ENCODE measurements at regions not wholly inside any gene's neighbourhood (a gene's known extent, or its start where the extent isn't known, plus 50 kb on each side); places are given as distances from the start of the nearest gene placed in this dataset.
"Not testable (repeated sequence)": the region's sequence is repeated elsewhere in the genome, so short reads cannot be mapped to it uniquely, and the experiment has no call there.

- intact Hi-C loops (cut with DNase I): no loop called here
- H3K4me1 ChIP-seq: peaks cover 31% of the 10 kb centered on the region
- TF ChIP-seq CTCF (IDR thresholded peaks at IDR 0.05) (no peak), POLR2A (IDR thresholded peaks at IDR 0.05) (no peak), POLR2AphosphoS5 (IDR thresholded peaks at IDR 0.05; ENCODE audit: insufficient read depth in 1 of 2, low read depth in 1 of 2) (no peak)
Observed at GRCh38 chr1:182317611-182318161, 73.9 kb downstream of the GLUL start.

DNA sequence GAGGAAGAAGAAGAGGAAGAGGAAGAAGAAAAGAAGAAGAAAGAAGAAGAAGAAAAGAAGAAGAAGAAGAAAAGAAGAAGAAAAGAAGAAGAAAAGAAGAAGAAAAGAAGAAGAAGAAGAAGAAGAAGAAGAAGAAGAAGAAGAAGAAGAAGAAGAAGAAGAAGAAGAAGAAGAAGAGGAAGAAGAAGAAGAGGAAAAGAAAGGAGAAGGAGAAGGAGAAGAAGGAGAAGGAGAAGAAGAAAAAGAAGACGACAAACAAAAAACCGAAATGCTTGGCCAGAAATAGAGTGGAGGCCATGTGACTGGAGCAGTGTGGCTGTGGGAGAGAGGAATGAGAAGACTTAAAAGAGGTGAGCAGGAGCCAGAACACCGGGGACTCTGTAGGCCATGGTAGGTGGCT is 75.1 kb downstream of the GLUL start:
- intact Hi-C loops (cut with DNase I); H3K27me3 ChIP-seq; H3K9me3 ChIP-seq; DNase-seq (ENCODE audit: extremely low spot score in 2 of 2); H3K36me3 ChIP-seq; H3K4me3 ChIP-seq; H3K27ac ChIP-seq: not testable (repeated sequence)
- peaks cover 23% of the 10 kb centered on the region for H3K4me1 ChIP-seq

More at GRCh38 chr1:182317611-182318161, 73.9 kb downstream of the GLUL start:
- Histone ChIP-seq H3K27ac (peak overlapping the region; percentile 35), H3K27me3 (no peaks in the 10 kb centered on the region), H3K4me3 (no peak overlapping the region), H3K36me3 (no peaks in the 10 kb centered on the region), H3K9me3 (no peaks in the 10 kb centered on the region)
- no peak for DNase-seq (ENCODE audit: extremely low spot score in 2 of 2)

DNA sequence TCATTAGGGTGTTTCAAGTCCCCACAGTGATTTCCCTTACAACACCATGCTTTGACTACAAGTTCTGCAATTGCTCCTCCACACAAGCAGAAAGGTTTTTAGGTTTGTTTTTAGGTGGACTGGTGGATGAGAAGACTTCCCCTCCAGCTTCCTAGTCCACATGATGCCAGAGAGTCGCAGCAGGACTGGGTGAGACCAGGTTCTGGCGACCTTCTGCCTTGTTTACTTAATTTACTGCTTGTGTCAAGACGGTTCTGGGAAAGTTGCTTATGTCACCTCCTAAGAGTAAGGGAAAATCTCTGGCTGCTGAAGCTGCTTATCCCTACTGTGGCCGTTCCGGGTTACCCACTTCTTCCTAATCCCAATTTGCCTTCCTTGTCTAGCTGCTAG is 76.4 kb downstream of the GLUL start:
- Histone ChIP-seq H3K36me3 (no peaks in the 10 kb centered on the region), H3K9me3 (no peaks in the 10 kb centered on the region), H3K27ac (no peak overlapping the region), H3K4me3 (no peak overlapping the region), H3K4me1 (peaks cover 23% of the 10 kb centered on the region), H3K27me3 (no peaks in the 10 kb centered on the region)
- intact Hi-C loops (cut with DNase I): no loop called here
- DNase-seq (ENCODE audit: extremely low spot score in 2 of 2): no peak
- TF ChIP-seq CTCF (IDR thresholded peaks at IDR 0.05): no peak
- no peak for TF ChIP-seq POLR2A (IDR thresholded peaks at IDR 0.05)
- TF ChIP-seq POLR2AphosphoS5 (IDR thresholded peaks at IDR 0.05; ENCODE audit: insufficient read depth in 1 of 2, low read depth in 1 of 2): no peak

GRCh38 chr1:182309631-182310351 is 81.8 kb downstream of the GLUL start:
- TF ChIP-seq POLR2A (IDR thresholded peaks at IDR 0.05): no peak
- TF ChIP-seq POLR2AphosphoS5 (IDR thresholded peaks at IDR 0.05; ENCODE audit: insufficient read depth in 1 of 2, low read depth in 1 of 2): no peak
- no peak for TF ChIP-seq CTCF (IDR thresholded peaks at IDR 0.05)
- DNase-seq (ENCODE audit: extremely low spot score in 2 of 2): no peak
- Histone ChIP-seq H3K36me3 (no peaks in the 10 kb centered on the region), H3K27me3 (no peaks in the 10 kb centered on the region), H3K4me3 (no peak overlapping the region), H3K9me3 (no peaks in the 10 kb centered on the region), H3K27ac (no peak overlapping the region), H3K4me1 (peaks cover 3% of the 10 kb centered on the region)
- intact Hi-C loops (cut with DNase I): loop anchor here (10.0 kb wide), 1 partner anchor 165 kb away; no protein-coding TSS in a partner anchor

GRCh38 chr1:182308826-182309225 is 82.8 kb downstream of the GLUL start:
- no peak overlapping the region for H3K27ac ChIP-seq
- no peaks in the 10 kb centered on the region for H3K9me3 ChIP-seq
- TF ChIP-seq POLR2AphosphoS5 (IDR thresholded peaks at IDR 0.05; ENCODE audit: insufficient read depth in 1 of 2, low read depth in 1 of 2) (no peak), POLR2A (IDR thresholded peaks at IDR 0.05) (no peak), CTCF (IDR thresholded peaks at IDR 0.05) (no peak)
- no peak overlapping the region for H3K4me3 ChIP-seq
- H3K4me1 ChIP-seq: peaks cover 6% of the 10 kb centered on the region
- H3K27me3 ChIP-seq: no peaks in the 10 kb centered on the region
- intact Hi-C loops (cut with DNase I): loop anchor here (10.0 kb wide), 1 partner anchor 164 kb away; no protein-coding TSS in a partner anchor
- no peaks in the 10 kb centered on the region for H3K36me3 ChIP-seq
- no peak for DNase-seq (ENCODE audit: extremely low spot score in 2 of 2)

DNA sequence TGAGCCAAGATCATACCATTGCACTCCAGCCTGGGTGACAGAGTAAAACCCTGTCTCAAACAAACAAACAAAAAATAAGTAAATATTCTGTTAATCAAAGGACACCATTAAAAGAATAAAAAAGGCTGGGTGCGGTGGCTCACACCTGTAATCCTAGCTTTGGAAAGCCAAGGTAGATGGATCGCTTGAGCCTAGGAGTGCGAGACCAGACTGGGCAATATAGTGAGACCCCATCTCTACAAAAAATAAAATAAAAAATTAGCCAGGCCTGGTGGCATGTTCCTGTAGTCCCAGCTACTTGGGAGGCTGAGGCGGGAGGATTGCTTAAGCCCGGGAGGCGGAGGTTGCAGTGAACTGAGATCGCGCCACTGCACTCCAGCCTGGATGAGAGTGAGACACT is 84.1 kb downstream of the GLUL start:
- not testable (repeated sequence) for DNase-seq (ENCODE audit: extremely low spot score in 2 of 2); H3K9me3 ChIP-seq; H3K27ac ChIP-seq; H3K4me3 ChIP-seq; H3K36me3 ChIP-seq; H3K27me3 ChIP-seq
- H3K4me1 ChIP-seq: peaks cover 15% of the 10 kb centered on the region
- intact Hi-C loops (cut with DNase I): loop anchor here (10.0 kb wide), 1 partner anchor 163 kb away; no protein-coding TSS in a partner anchor

Measured in vagina (tissue), 2 donors.